LNCAP (cell line): ENCODE measurements at regions not wholly inside any gene's neighbourhood (a gene's known extent, or its start where the extent isn't known, plus 50 kb on each side); places are given as distances from the start of the nearest gene placed in this dataset.

Experiments
- CTCF ChIP-seq: fragments of 450-650 bp; IDR thresholded peaks from 2 replicates; pipeline ENCODE4 v1.5.1; 2017; ENCODE audit warnings: mild to moderate bottlenecking

DNA sequence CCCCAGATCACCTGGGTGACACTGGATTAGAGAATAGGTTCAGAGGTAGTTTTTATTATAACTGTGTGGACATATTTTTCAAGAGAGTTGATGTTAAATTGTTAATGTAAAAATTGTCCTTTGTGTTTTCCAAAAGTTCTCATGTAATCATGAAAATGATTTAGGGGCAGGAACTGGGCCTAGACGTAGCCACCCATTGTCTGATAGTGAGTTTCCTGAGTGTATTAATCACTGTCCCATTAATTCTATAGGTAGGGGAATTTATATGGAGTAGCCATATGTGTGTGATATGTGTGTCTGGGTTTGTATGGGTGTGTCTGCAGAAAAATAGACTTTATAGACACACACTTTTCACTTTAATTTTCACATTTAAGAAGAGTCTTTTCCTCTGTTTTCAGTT, 144.6 kb upstream of the RAI14 start:
- no peak for TF ChIP-seq CTCF

GRCh38 chr5:34511915-34512314, 144.2 kb upstream of the RAI14 start:
- no peak for TF ChIP-seq CTCF

- TF ChIP-seq CTCF: no peak
Observed at GRCh38 chr5:34516166-34516565, 140.0 kb upstream of the RAI14 start.

DNA sequence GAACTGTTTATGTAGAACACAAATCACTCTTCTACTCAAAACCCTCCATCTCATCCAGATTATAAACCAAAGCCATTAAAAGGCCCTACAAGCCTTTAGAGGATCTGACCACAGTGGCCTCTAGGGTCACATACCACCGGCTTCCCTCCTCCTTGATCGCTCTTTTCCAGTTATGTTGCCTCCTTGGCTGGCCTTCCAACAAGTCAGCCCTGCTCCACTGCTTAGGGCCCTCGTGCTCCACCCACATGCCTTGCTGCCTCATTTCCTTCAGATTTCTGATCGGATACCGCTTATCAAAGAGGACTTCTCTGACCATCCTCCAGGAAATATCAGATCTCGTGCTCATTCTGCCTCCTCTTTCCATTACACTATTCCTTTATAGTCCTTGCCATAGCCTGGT, 139.4 kb upstream of the RAI14 start:
- no peak for TF ChIP-seq CTCF

DNA sequence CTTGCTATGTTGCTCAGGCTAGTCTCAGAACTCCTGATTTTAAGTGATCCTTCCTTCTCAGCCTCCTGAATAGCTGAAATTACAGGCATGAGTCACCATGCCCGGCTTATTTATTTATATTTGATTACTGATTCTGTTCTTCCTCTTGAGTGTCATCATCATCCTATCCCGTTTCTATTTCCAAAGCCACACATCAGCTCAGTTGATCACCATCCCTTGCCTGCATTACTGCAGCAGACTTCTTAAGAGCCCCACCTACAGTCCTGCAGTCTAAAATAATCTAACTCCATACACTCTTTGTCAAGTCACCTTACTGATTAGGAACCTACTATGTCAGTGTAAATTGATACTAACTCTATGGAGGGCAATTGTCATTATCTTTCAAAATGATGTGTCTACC, 138.9 kb upstream of the RAI14 start:
- no peak for TF ChIP-seq CTCF

- TF ChIP-seq CTCF: no peak
Observed at GRCh38 chr5:34519489-34520220, 136.5 kb upstream of the RAI14 start.

GRCh38 chr5:34521628-34522290, 134.4 kb upstream of the RAI14 start:
- TF ChIP-seq CTCF: no peak
